SK-N-SH treated with all-trans-retinoic acid at 6 μM for 48 hours (cell line): ENCODE measurements at regions not wholly inside any gene's neighbourhood (a gene's known extent, or its start where the extent isn't known, plus 50 kb on each side); places are given as distances from the start of the nearest gene placed in this dataset.

Experiments
- ATAC-seq: fragments of 200-7000 bp; cut with Tn5 transposase; 3 replicates; pipeline ENCODE4 v1.9.1; 2020; ENCODE audit warnings: mild to moderate bottlenecking, moderate library complexity
- ARNTL ChIP-seq: fragments of 450-650 bp; formaldehyde crosslinking; IDR thresholded peaks from 2 replicates; pipeline ENCODE4 v1.5.0; 2020; ENCODE audit warnings: low read depth, mild to moderate bottlenecking, moderate library complexity, borderline replicate concordance
- BACH2 ChIP-seq: fragments of 250-450 bp; sonication (Bioruptor Pico); IDR thresholded peaks from 2 replicates; pipeline ENCODE4 v1.9.0; 2021; ENCODE audit warnings: mild to moderate bottlenecking, borderline replicate concordance
- ESRRG ChIP-seq: fragments of 250-450 bp; sonication (Bioruptor Pico); IDR thresholded peaks from 2 replicates; pipeline ENCODE4 v1.6.1; 2021; ENCODE audit warnings: mild to moderate bottlenecking
- ISL1 ChIP-seq: fragments of 250-450 bp; sonication (Bioruptor Pico); IDR thresholded peaks from 2 replicates; pipeline ENCODE4 v2.1.2; 2022; ENCODE audit warnings: mild to moderate bottlenecking, moderate library complexity
- OSR1 ChIP-seq: fragments of 250-450 bp; sonication (Bioruptor Pico); IDR thresholded peaks from 2 replicates; pipeline ENCODE4 v1.8.0; 2022; ENCODE audit warnings: moderate library complexity, mild to moderate bottlenecking, inconsistent platforms
- PPARA ChIP-seq: fragments of 250-450 bp; sonication (Bioruptor Pico); IDR thresholded peaks from 2 replicates; pipeline ENCODE4 v1.5.0; 2020; ENCODE audit warnings: mild to moderate bottlenecking, borderline replicate concordance
- RARB ChIP-seq: fragments of 250-450 bp; sonication (Bioruptor Pico); IDR thresholded peaks from 2 replicates; pipeline ENCODE4 v1.8.0; 2021; ENCODE audit warnings: mild to moderate bottlenecking, moderate library complexity
- TOX ChIP-seq: fragments of 250-450 bp; sonication (Bioruptor Pico); IDR thresholded peaks from 2 replicates; pipeline ENCODE4 v1.8.0; 2021; ENCODE audit warnings: mild to moderate bottlenecking, moderate library complexity, borderline replicate concordance
- ZC3H10 ChIP-seq: fragments of 250-450 bp; sonication (Bioruptor Pico); IDR thresholded peaks from 2 replicates; pipeline ENCODE4 v1.5.1; 2021; ENCODE audit warnings: mild to moderate bottlenecking, moderate library complexity
- ZFP30 ChIP-seq: fragments of 450-650 bp; formaldehyde crosslinking; IDR thresholded peaks from 2 replicates; pipeline ENCODE4 v1.5.0; 2022; ENCODE audit warnings: mild to moderate bottlenecking, moderate library complexity
- ZNF565 ChIP-seq: fragments of 450-650 bp; formaldehyde crosslinking; conservative IDR thresholded peaks from 2 replicates; pipeline ENCODE4 v1.5.0; 2020; ENCODE audit warnings: low read depth, mild to moderate bottlenecking, moderate library complexity
- ZNF70 ChIP-seq: fragments of 450-650 bp; formaldehyde crosslinking; IDR thresholded peaks from 2 replicates; pipeline ENCODE4 v1.5.0; 2020; ENCODE audit warnings: mild to moderate bottlenecking, moderate library complexity
- ZNF8 ChIP-seq: fragments of 450-650 bp; formaldehyde crosslinking; IDR thresholded peaks from 2 replicates; pipeline ENCODE4 v1.5.0; 2020; ENCODE audit warnings: mild to moderate bottlenecking, moderate library complexity
- TF ChIP-seq, protein P1 (sequence below): fragments of 250-450 bp; sonication (Bioruptor Pico); IDR thresholded peaks from 2 replicates; pipeline ENCODE4 v1.5.0; 2020; ENCODE audit warnings: mild to moderate bottlenecking, moderate library complexity
- TF ChIP-seq, protein P2 (sequence below): fragments of 250-450 bp; sonication (Bioruptor Pico); IDR thresholded peaks from 2 replicates; pipeline ENCODE4 v1.8.0; 2020; ENCODE audit warnings: mild to moderate bottlenecking, moderate library complexity, borderline replicate concordance
- TF ChIP-seq, protein P3 (sequence below): fragments of 250-450 bp; sonication (Bioruptor Pico); IDR thresholded peaks from 2 replicates; pipeline ENCODE4 v1.5.1; 2020; ENCODE audit warnings: low read depth, mild to moderate bottlenecking, moderate library complexity
- TF ChIP-seq, protein P4 (sequence below): fragments of 250-450 bp; sonication (Bioruptor Pico); IDR thresholded peaks from 2 replicates; pipeline ENCODE4 v1.8.0; 2021; ENCODE audit warnings: low read depth, mild to moderate bottlenecking, moderate library complexity, borderline replicate concordance
- TF ChIP-seq, protein P5 (sequence below): fragments of 250-450 bp; sonication (Bioruptor Pico); IDR thresholded peaks from 2 replicates; pipeline ENCODE4 v1.5.1; 2021; ENCODE audit warnings: mild to moderate bottlenecking, moderate library complexity

DNA sequence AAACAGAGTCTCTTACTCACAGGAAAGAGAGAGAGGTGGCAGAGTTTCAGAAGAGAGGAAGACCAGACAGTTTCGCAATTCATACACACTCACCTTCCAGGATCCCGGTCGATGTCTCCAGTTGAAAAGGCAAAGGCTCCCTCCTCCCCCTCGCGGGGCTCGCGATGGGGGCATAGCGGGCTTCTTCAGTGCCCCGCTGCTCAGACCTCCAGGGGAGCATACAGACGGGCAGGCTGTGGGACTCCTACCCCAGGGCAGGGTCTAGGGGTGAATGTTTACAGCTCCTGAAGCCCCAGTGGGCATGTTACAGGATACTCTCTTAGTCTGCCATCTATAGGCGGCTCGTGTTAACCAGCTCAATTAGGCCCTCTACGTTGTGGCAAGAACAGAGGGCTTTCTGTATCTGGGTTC lies 139.2 kb downstream of the SLITRK5 start (continued):
- TF ChIP-seq, protein P1, sequence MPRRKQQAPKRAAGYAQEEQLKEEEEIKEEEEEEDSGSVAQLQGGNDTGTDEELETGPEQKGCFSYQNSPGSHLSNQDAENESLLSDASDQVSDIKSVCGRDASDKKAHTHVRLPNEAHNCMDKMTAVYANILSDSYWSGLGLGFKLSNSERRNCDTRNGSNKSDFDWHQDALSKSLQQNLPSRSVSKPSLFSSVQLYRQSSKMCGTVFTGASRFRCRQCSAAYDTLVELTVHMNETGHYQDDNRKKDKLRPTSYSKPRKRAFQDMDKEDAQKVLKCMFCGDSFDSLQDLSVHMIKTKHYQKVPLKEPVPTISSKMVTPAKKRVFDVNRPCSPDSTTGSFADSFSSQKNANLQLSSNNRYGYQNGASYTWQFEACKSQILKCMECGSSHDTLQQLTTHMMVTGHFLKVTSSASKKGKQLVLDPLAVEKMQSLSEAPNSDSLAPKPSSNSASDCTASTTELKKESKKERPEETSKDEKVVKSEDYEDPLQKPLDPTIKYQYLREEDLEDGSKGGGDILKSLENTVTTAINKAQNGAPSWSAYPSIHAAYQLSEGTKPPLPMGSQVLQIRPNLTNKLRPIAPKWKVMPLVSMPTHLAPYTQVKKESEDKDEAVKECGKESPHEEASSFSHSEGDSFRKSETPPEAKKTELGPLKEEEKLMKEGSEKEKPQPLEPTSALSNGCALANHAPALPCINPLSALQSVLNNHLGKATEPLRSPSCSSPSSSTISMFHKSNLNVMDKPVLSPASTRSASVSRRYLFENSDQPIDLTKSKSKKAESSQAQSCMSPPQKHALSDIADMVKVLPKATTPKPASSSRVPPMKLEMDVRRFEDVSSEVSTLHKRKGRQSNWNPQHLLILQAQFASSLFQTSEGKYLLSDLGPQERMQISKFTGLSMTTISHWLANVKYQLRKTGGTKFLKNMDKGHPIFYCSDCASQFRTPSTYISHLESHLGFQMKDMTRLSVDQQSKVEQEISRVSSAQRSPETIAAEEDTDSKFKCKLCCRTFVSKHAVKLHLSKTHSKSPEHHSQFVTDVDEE (CRISPR knock-in tag) = no peak

DNA sequence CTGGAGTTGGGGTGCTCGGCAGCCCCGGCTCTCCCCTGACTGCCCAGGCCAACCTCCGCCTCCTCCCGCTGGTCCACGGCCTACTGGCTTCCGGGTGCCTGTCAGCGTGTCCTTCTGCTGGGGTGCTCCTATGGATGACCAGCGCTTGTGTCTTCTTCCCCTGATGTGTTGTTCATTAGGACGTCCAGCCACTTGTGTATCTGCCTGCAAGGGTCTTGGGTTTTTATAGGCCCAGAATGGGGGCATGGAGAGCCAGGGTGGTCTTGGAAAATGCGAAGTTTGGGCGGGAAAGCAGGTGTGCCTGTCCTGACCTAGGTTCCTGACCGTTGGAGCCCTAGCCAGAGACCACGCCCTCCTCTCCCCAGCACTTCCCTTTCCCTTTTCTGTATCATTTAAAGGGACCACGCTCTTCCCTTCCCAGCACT lies 139.8 kb downstream of the SLITRK5 start:
- TF ChIP-seq, protein P1 (CRISPR knock-in tag) = no peak
- TF ChIP-seq, protein P2, sequence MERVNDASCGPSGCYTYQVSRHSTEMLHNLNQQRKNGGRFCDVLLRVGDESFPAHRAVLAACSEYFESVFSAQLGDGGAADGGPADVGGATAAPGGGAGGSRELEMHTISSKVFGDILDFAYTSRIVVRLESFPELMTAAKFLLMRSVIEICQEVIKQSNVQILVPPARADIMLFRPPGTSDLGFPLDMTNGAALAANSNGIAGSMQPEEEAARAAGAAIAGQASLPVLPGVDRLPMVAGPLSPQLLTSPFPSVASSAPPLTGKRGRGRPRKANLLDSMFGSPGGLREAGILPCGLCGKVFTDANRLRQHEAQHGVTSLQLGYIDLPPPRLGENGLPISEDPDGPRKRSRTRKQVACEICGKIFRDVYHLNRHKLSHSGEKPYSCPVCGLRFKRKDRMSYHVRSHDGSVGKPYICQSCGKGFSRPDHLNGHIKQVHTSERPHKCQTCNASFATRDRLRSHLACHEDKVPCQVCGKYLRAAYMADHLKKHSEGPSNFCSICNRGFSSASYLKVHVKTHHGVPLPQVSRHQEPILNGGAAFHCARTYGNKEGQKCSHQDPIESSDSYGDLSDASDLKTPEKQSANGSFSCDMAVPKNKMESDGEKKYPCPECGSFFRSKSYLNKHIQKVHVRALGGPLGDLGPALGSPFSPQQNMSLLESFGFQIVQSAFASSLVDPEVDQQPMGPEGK (CRISPR knock-in tag) = no peak
- TF ChIP-seq ZNF565 (CRISPR knock-in tag) = no peak
- TF ChIP-seq, protein P3, sequence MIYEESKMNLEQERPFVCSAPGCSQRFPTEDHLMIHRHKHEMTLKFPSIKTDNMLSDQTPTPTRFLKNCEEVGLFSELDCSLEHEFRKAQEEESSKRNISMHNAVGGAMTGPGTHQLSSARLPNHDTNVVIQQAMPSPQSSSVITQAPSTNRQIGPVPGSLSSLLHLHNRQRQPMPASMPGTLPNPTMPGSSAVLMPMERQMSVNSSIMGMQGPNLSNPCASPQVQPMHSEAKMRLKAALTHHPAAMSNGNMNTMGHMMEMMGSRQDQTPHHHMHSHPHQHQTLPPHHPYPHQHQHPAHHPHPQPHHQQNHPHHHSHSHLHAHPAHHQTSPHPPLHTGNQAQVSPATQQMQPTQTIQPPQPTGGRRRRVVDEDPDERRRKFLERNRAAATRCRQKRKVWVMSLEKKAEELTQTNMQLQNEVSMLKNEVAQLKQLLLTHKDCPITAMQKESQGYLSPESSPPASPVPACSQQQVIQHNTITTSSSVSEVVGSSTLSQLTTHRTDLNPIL (CRISPR knock-in tag) = no peak
- no peak for TF ChIP-seq ARNTL (CRISPR knock-in tag)
- no peak for TF ChIP-seq ZNF70
- TF ChIP-seq, protein P4, sequence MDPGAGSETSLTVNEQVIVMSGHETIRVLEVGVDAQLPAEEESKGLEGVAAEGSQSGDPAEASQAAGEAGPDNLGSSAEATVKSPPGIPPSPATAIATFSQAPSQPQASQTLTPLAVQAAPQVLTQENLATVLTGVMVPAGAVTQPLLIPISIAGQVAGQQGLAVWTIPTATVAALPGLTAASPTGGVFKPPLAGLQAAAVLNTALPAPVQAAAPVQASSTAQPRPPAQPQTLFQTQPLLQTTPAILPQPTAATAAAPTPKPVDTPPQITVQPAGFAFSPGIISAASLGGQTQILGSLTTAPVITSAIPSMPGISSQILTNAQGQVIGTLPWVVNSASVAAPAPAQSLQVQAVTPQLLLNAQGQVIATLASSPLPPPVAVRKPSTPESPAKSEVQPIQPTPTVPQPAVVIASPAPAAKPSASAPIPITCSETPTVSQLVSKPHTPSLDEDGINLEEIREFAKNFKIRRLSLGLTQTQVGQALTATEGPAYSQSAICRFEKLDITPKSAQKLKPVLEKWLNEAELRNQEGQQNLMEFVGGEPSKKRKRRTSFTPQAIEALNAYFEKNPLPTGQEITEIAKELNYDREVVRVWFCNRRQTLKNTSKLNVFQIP (CRISPR knock-in tag) = no peak
- TF ChIP-seq TOX (CRISPR knock-in tag) = no peak
- no peak for TF ChIP-seq ISL1 (CRISPR knock-in tag)
- TF ChIP-seq RARB (CRISPR knock-in tag) = no peak
- no peak for TF ChIP-seq BACH2 (CRISPR knock-in tag)
- no peak for ATAC-seq

DNA sequence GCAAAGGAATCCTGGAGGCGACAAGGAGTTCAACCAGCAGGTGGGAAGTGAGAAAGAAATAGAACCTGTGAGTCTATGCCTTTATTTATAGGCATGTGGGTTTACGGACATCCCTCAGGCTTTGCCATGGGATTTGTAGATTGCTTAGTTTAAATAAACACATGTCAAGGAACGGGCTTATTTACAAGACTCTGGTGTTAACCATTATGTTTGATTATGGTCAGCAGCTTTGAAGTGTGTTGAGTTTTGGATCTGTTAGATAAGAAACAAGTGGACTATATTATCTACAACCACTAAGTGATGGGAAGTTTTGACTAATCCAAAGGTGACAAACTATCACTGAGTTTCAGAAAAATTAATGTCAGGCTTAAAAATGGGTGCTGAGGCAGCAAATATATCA lies 143.2 kb downstream of the SLITRK5 start:
- ATAC-seq = no peak
- TF ChIP-seq, protein P5, sequence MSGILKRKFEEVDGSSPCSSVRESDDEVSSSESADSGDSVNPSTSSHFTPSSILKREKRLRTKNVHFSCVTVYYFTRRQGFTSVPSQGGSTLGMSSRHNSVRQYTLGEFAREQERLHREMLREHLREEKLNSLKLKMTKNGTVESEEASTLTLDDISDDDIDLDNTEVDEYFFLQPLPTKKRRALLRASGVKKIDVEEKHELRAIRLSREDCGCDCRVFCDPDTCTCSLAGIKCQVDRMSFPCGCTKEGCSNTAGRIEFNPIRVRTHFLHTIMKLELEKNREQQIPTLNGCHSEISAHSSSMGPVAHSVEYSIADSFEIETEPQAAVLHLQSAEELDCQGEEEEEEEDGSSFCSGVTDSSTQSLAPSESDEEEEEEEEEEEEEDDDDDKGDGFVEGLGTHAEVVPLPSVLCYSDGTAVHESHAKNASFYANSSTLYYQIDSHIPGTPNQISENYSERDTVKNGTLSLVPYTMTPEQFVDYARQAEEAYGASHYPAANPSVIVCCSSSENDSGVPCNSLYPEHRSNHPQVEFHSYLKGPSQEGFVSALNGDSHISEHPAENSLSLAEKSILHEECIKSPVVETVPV (CRISPR knock-in tag) = no peak
- no peak for TF ChIP-seq OSR1 (CRISPR knock-in tag)
- no peak for TF ChIP-seq ISL1 (CRISPR knock-in tag)
- TF ChIP-seq ZNF8 (CRISPR knock-in tag) = no peak
- TF ChIP-seq PPARA = no peak
- no peak for TF ChIP-seq ZC3H10 (CRISPR knock-in tag)
- TF ChIP-seq TOX (CRISPR knock-in tag) = no peak
- TF ChIP-seq ARNTL (CRISPR knock-in tag) = no peak
- no peak for TF ChIP-seq ESRRG (CRISPR knock-in tag)
- no peak for TF ChIP-seq ZFP30 (CRISPR knock-in tag)
